SK-N-SH (cell line): ENCODE measurements at regions not wholly inside any gene's neighbourhood (a gene's known extent, or its start where the extent isn't known, plus 50 kb on each side); places are given as distances from the start of the nearest gene placed in this dataset.

ENCODE experiments used
- CTCF ChIA-PET: fragments of 300-600, 350-600 bp; formaldehyde crosslinking; extraction: SDS; loops from one replicate; lab custom pipeline; 2021; lab: Yijun Ruan, JAX
- POLR2A ChIA-PET: fragments of 350-600 bp; sonication (Branson Sonifier 250); formaldehyde crosslinking; extraction: SDS; loops from one replicate; lab custom pipeline; 2020; ENCODE audit warnings: antibody characterized with exemption, inconsistent platforms; lab: Yijun Ruan, JAX
- DNase-seq: peaks from one replicate; pipeline ENCODE4 v3.0.0; 2012
- H2AFZ ChIP-seq: fragments of 200-600 bp; sonication (generic); 2 replicates; pipeline ENCODE4 v1.8.1; 2016; ENCODE audit warnings: antibody characterized with exemption, mild to moderate bottlenecking, low read depth
- H3F3A ChIP-seq: fragments of 200-600 bp; sonication (generic); replicated peaks from 2 replicates; pipeline ENCODE3; 2016; ENCODE audit warnings: antibody characterized with exemption, mild to moderate bottlenecking; ENCODE audit not compliant: insufficient read depth
- H3K27ac ChIP-seq, 2 experiments: fragments of 200-500 bp in 1 of 2; fragments of 200-600 bp in 1 of 2; sonication (Bioruptor generic) in 1 of 2; sonication (generic), shearing (Covaris generic) in 1 of 2; 2 replicates each; pipeline versions ENCODE4 v1.5.1 to v1.6.1; 2014 to 2016; ENCODE audit warnings: low read depth in 2 of 2, inconsistent platforms in 1 of 2, low read length in 1 of 2, mild to moderate bottlenecking in 1 of 2, mixed read lengths in 1 of 2
- H3K27me3 ChIP-seq: fragments of 200-600 bp; sonication (generic), shearing (Covaris generic); 2 replicates; pipeline ENCODE4 v1.6.1; 2016; ENCODE audit warnings: mixed run types; ENCODE audit not compliant: insufficient read depth
- H3K36me3 ChIP-seq, 2 experiments: fragments of 200-500 bp in 1 of 2; fragments of 200-600 bp in 1 of 2; sonication (Bioruptor generic) in 1 of 2; sonication (generic) in 1 of 2; replicated peaks in 1 of 2; 2 replicates each; pipeline versions ENCODE3 to v1.5.1; 2014 to 2016; ENCODE audit warnings: low read length in 1 of 2, mild to moderate bottlenecking in 1 of 2; ENCODE audit not compliant: insufficient read depth in 2 of 2, control insufficient read depth in 1 of 2
- H3K4me1 ChIP-seq, 2 experiments: fragments of 200-500 bp in 1 of 2; fragments of 200-600 bp in 1 of 2; sonication (Bioruptor generic) in 1 of 2; sonication (generic), shearing (Covaris generic) in 1 of 2; 2 replicates each; pipeline versions ENCODE4 v1.5.1 to v1.6.1; 2014 to 2016; ENCODE audit warnings: low read depth in 1 of 2, low read length in 1 of 2, mixed run types in 1 of 2; ENCODE audit not compliant: insufficient read depth in 2 of 2, control insufficient read depth in 1 of 2
- H3K4me2 ChIP-seq: fragments of 200-600 bp; sonication (generic), shearing (Covaris generic); 2 replicates; pipeline ENCODE4 v1.6.1; 2017; ENCODE audit warnings: mixed run types
- H3K4me3 ChIP-seq, 2 experiments: fragments of 200-500 bp in 1 of 2; fragments of 200-600 bp in 1 of 2; sonication (Bioruptor generic) in 1 of 2; sonication (generic), shearing (Covaris generic) in 1 of 2; 2 replicates each; pipeline versions ENCODE4 v1.5.1 to v1.8.1; 2014 to 2016; ENCODE audit warnings: low read depth in 2 of 2, inconsistent platforms in 1 of 2, low read length in 1 of 2, mild to moderate bottlenecking in 1 of 2, mixed read lengths in 1 of 2, moderate library complexity in 1 of 2
- H3K79me2 ChIP-seq: fragments of 200-600 bp; sonication (generic); 2 replicates; pipeline ENCODE4 v1.8.1; 2017; ENCODE audit warnings: mild to moderate bottlenecking; ENCODE audit not compliant: insufficient read depth
- H3K9ac ChIP-seq: fragments of 200-600 bp; sonication (generic); 2 replicates; pipeline ENCODE4 v1.6.1; 2017; ENCODE audit warnings: mixed run types
- H3K9me2 ChIP-seq: fragments of 200-600 bp; sonication (generic); 2 replicates; pipeline ENCODE4 v1.6.1; 2017; ENCODE audit warnings: mixed run types
- H3K9me3 ChIP-seq: fragments of 200-600 bp; sonication (generic); 2 replicates; pipeline ENCODE4 v1.6.1; 2017; ENCODE audit warnings: mixed run types, mild to moderate bottlenecking, moderate library complexity
- H4K20me1 ChIP-seq: fragments of 200-600 bp; sonication (generic); 2 replicates; pipeline ENCODE4 v1.6.1; 2017; ENCODE audit warnings: mild to moderate bottlenecking, mixed run types; ENCODE audit not compliant: insufficient read depth
- CHD2 ChIP-seq: fragments of 150-350 bp; IDR thresholded peaks from 2 replicates; pipeline ENCODE4 v1.6.1; 2018; ENCODE audit warnings: low read length; ENCODE audit not compliant: partially characterized antibody
- CTCF ChIP-seq: fragments of 200-600 bp; sonication (generic); IDR thresholded peaks from 2 replicates; pipeline ENCODE4 v1.6.1; 2017; ENCODE audit warnings: antibody characterized with exemption, mild to moderate bottlenecking, moderate library complexity
- ELF1 ChIP-seq: IDR thresholded peaks from 2 replicates; pipeline ENCODE4 v1.4.0; 2012
- EP300 ChIP-seq, 2 experiments: IDR thresholded peaks; 2 replicates each; pipeline versions ENCODE4 v1.4.0 to v1.6.1; 2012; ENCODE audit warnings: borderline replicate concordance in 1 of 2, low read depth in 1 of 2, low read length in 1 of 2
- EZH2phosphoT487 ChIP-seq: fragments of 200-600 bp; sonication (generic); IDR thresholded peaks from 2 replicates; pipeline ENCODE4 v1.6.1; 2017; ENCODE audit warnings: low read depth, mixed run types, mild to moderate bottlenecking, antibody characterized with exemption, moderate library complexity, borderline replicate concordance
- FOSL2 ChIP-seq: IDR thresholded peaks from 2 replicates; pipeline ENCODE4 v1.4.0; 2012; ENCODE audit warnings: low read depth, mild to moderate bottlenecking, moderate library complexity, borderline replicate concordance
- FOXJ3 ChIP-seq: sonication (generic); formaldehyde crosslinking; IDR thresholded peaks from 2 replicates; pipeline ENCODE4 v1.5.1; 2020; ENCODE audit warnings: mild to moderate bottlenecking, missing genetic modification reagents
- FOXM1 ChIP-seq: IDR thresholded peaks from 2 replicates; pipeline ENCODE4 v1.4.0; 2012; ENCODE audit warnings: low read depth, mild to moderate bottlenecking
- GABPA ChIP-seq: IDR thresholded peaks from 2 replicates; pipeline ENCODE4 v1.4.0; 2012; ENCODE audit warnings: low read depth, mild to moderate bottlenecking
- GATA2 ChIP-seq: sonication (generic); formaldehyde crosslinking; IDR thresholded peaks from 2 replicates; pipeline ENCODE4 v1.5.0; 2020; ENCODE audit warnings: mild to moderate bottlenecking, missing genetic modification reagents
- IRF3 ChIP-seq: fragments of 150-350 bp; IDR thresholded peaks from 2 replicates; pipeline ENCODE4 v1.6.1; 2016; ENCODE audit warnings: mild to moderate bottlenecking, low read depth, low read length
- NFIC ChIP-seq: IDR thresholded peaks from 2 replicates; pipeline ENCODE4 v1.4.0; 2012; ENCODE audit warnings: borderline replicate concordance
- PBX3 ChIP-seq: IDR thresholded peaks from 2 replicates; pipeline ENCODE4; 2012
- POLR2AphosphoS5 ChIP-seq: IDR thresholded peaks from 2 replicates; pipeline ENCODE4 v1.6.1; 2012; ENCODE audit warnings: low read depth, low read length
- RAD21 ChIP-seq: IDR thresholded peaks from 2 replicates; pipeline ENCODE4 v1.6.1; 2012; ENCODE audit warnings: mild to moderate bottlenecking, low read length
- RCOR1 ChIP-seq: fragments of 150-350 bp; IDR thresholded peaks from 2 replicates; pipeline ENCODE4 v1.6.1; 2017; ENCODE audit warnings: antibody characterized with exemption, low read length
- REST ChIP-seq: IDR thresholded peaks from 2 replicates; pipeline ENCODE4 v1.6.1; 2012; ENCODE audit warnings: mild to moderate bottlenecking, low read depth, low read length, moderate library complexity
- RFX5 ChIP-seq: IDR thresholded peaks from 2 replicates; pipeline ENCODE4 v1.6.1; 2012; ENCODE audit warnings: mild to moderate bottlenecking, improper control_type of control experiment, low read length
- SIN3A ChIP-seq: IDR thresholded peaks from 2 replicates; pipeline ENCODE4 v1.6.1; 2012; ENCODE audit warnings: low read depth, mild to moderate bottlenecking, low read length, moderate library complexity, borderline replicate concordance
- SMC3 ChIP-seq: IDR thresholded peaks from 2 replicates; pipeline ENCODE4 v1.6.1; 2012; ENCODE audit warnings: low read depth, low read length, improper control_type of control experiment
- TAF1 ChIP-seq: IDR thresholded peaks from 2 replicates; pipeline ENCODE4 v1.6.1; 2012; ENCODE audit warnings: low read depth, mild to moderate bottlenecking, low read length, moderate library complexity, borderline replicate concordance
- TCF12 ChIP-seq: IDR thresholded peaks from 2 replicates; pipeline ENCODE4 v1.4.0; 2012
- TEAD4 ChIP-seq: IDR thresholded peaks from 2 replicates; pipeline ENCODE4 v1.4.0; 2012; ENCODE audit warnings: mild to moderate bottlenecking, borderline replicate concordance; ENCODE audit not compliant: insufficient read depth
- YY1 ChIP-seq: IDR thresholded peaks from 2 replicates; pipeline ENCODE4 v1.4.0; 2012; ENCODE audit warnings: low read depth, mild to moderate bottlenecking
- WGBS: methylation state at CpG from one replicate; pipeline ENCODE4 v1.1.6; 2017; ENCODE audit warnings: low lambda C conversion rate; 5-methylcytosine and 5-hydroxymethylcytosine counted together
- TF ChIP-seq, protein P1 (sequence below): IDR thresholded peaks from 2 replicates; pipeline ENCODE4 v1.4.0; 2012; ENCODE audit warnings: low read depth, borderline replicate concordance

DNA sequence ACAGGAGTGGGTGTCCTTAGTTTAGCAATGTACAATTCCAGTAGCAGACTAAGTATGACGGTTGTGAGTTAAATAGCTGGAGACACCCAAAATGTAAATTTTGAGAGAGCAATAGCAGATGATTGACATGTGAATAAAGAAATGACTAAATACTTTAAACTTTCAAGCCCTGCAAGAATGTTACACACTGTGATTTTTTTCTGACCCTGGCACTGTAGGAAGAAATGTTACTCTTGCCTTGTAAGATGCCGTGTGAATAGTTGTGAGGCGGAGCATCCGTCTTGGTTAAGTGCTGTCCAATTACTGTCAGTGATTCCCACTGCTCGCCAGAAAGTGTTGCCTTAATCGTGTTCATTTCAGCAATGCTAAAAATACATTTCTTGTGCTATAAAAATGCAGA is 1248.1 kb downstream of the RAPGEF2 start (continued):
- TF ChIP-seq REST = no peak
- TF ChIP-seq FOSL2 = no peak
- TF ChIP-seq RFX5 = no peak
- no peak for TF ChIP-seq FOXJ3
- TF ChIP-seq SIN3A = no peak
- TF ChIP-seq CHD2 = no peak
- no peak for TF ChIP-seq RCOR1
- TF ChIP-seq, all 33 proteins: peak for 0

- Histone ChIP-seq H3K36me3 (no peaks in the 10 kb centered on the region), H3K4me2 (no peak overlapping the region), H3K27me3 (no peaks in the 10 kb centered on the region), H3K4me1 (peaks cover 0 to 9% of the 10 kb centered on the region in 2 experiments; a peak in 2 of 4 replicates), H3K9me3 (0 out of 2 replicates have a peak, but pooled peaks cover under 1% of the 10 kb centered on the region), H4K20me1 (no peaks in the 10 kb centered on the region), H3F3A (no peaks in the 10 kb centered on the region), H3K4me3 (no peak overlapping the region), H3K9me2 (no peaks in the 10 kb centered on the region), H2AFZ (no peak overlapping the region), H3K9ac (no peak overlapping the region), H3K79me2 (no peaks in the 10 kb centered on the region), H3K27ac (peak overlapping the region in 1 of 2 experiments; percentile 68; a peak in 1 of 4 replicates)
- DNase-seq = no peak
- 16% methylated on average over 2 of the region's 2 CpGs for WGBS
- TF ChIP-seq CHD2 (peak; percentile 6), SMC3 (no peak), POLR2AphosphoS5 (no peak), FOXM1 (no peak), RAD21 (0 out of 2 replicates have a peak, but pooled peaks have one; percentile 0), RCOR1 (peak; percentile 64; the same call in 1 of the 2 replicates), FOXJ3 (no peak), EP300 (IDR thresholded peaks at IDR 0.05; ENCODE audit: borderline replicate concordance in 1 of 2, low read depth in 1 of 2, low read length in 1 of 2) (peak in 1 of 2 experiments; percentile 68; a peak in 1 of 4 replicates), FOSL2 (no peak), TEAD4 (no peak), EZH2phosphoT487 (no peak), TCF12 (no peak), TAF1 (no peak), GATA2 (CRISPR knock-in tag) (peak; percentile 70), RFX5 (no peak), NFIC (no peak), ELF1 (no peak), PBX3 (no peak), GABPA (no peak), YY1 (no peak), IRF3 (no peak), CTCF (no peak)
- TF ChIP-seq, protein P1, sequence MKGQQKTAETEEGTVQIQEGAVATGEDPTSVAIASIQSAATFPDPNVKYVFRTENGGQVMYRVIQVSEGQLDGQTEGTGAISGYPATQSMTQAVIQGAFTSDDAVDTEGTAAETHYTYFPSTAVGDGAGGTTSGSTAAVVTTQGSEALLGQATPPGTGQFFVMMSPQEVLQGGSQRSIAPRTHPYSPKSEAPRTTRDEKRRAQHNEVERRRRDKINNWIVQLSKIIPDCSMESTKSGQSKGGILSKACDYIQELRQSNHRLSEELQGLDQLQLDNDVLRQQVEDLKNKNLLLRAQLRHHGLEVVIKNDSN = no peak
- POLR2A ChIA-PET = no interaction called here
- CTCF ChIA-PET = interaction anchor here (1.2 kb wide), 1 partner anchor 10 kb away, joined by 4 read pairs; no protein-coding TSS in a partner anchor
Observed at GRCh38 chr4:160352637-160353036, 1249.8 kb downstream of the RAPGEF2 start.
